WTC11 (cell line): ENCODE measurements at regions not wholly inside any gene's neighbourhood (a gene's known extent, or its start where the extent isn't known, plus 50 kb on each side); places are given as distances from the start of the nearest gene placed in this dataset.

Source experiments
- ATAC-seq: fragments of 200-7000 bp; cut with Tn5 transposase; 2 replicates; pipeline ENCODE4 v1.10.0; 2021; ENCODE audit warnings: mild to moderate bottlenecking, moderate library complexity
- CTCF ChIA-PET: fragments of 300-600 bp; sonication (Branson Sonifier 250); formaldehyde crosslinking; loops from one replicate; lab custom pipeline; 2021; ENCODE audit warnings: antibody characterized with exemption; lab: Charles Lee
- POLR2A ChIA-PET: fragments of 350-600 bp; sonication (Branson Sonifier 250); formaldehyde crosslinking; loops from one replicate; lab custom pipeline; 2021; ENCODE audit warnings: antibody characterized with exemption; lab: Charles Lee
- DNase-seq: peaks from one replicate; pipeline ENCODE4 v3.0.0; 2021; ENCODE audit warnings: low spot score
- H3K27ac Mint-ChIP-seq: 2 replicates; pipeline ENCODE4 v1.8.0; 2021; ENCODE audit warnings: mixed read lengths
- H3K27me3 Mint-ChIP-seq: 2 replicates; pipeline ENCODE4 v1.8.0; 2021; ENCODE audit warnings: low read depth, mild to moderate bottlenecking, moderate library complexity, mixed read lengths
- H3K36me3 Mint-ChIP-seq: 2 replicates; pipeline ENCODE4 v1.8.0; 2021; ENCODE audit warnings: mixed read lengths
- H3K4me1 Mint-ChIP-seq: 2 replicates; pipeline ENCODE4 v1.8.0; 2022; ENCODE audit warnings: mixed read lengths
- H3K4me3 Mint-ChIP-seq: 2 replicates; pipeline ENCODE4 v1.8.0; 2021; ENCODE audit warnings: mild to moderate bottlenecking, moderate library complexity, mixed read lengths
- H3K9me3 Mint-ChIP-seq: 2 replicates; pipeline ENCODE4 v1.8.0; 2021; ENCODE audit warnings: mixed read lengths
- AFF4 ChIP-seq: sonication (generic); formaldehyde crosslinking; IDR thresholded peaks from 2 replicates; pipeline ENCODE4 v1.8.1; 2023; ENCODE audit warnings: mild to moderate bottlenecking, missing genetic modification reagents, borderline replicate concordance
- ATF1 ChIP-seq: sonication (generic); formaldehyde crosslinking; IDR thresholded peaks from 2 replicates; pipeline ENCODE4 v1.8.1; 2023; ENCODE audit warnings: mild to moderate bottlenecking, moderate library complexity, missing genetic modification reagents
- ATF3 ChIP-seq: sonication (generic); formaldehyde crosslinking; conservative IDR thresholded peaks from 2 replicates; pipeline ENCODE4 v1.8.1; 2022; ENCODE audit warnings: mild to moderate bottlenecking, missing genetic modification reagents
- CDX4 ChIP-seq: fragments of 250-450 bp; sonication (Bioruptor Pico); IDR thresholded peaks from 2 replicates; pipeline ENCODE4 v1.9.0; 2021; ENCODE audit warnings: moderate library complexity, mild to moderate bottlenecking, inconsistent platforms, borderline replicate concordance
- E2F1 ChIP-seq: sonication (generic); formaldehyde crosslinking; IDR thresholded peaks from 2 replicates; pipeline ENCODE4 v1.8.0; 2022; ENCODE audit warnings: mild to moderate bottlenecking, missing genetic modification reagents
- IRF2 ChIP-seq: sonication (generic); formaldehyde crosslinking; IDR thresholded peaks from 2 replicates; pipeline ENCODE4 v1.8.0; 2022; ENCODE audit warnings: low read depth, missing genetic modification reagents, borderline replicate concordance
- JUN ChIP-seq: sonication (generic); formaldehyde crosslinking; IDR thresholded peaks from 2 replicates; pipeline ENCODE4 v1.8.0; 2023; ENCODE audit warnings: mild to moderate bottlenecking, missing genetic modification reagents
- MLX ChIP-seq: sonication (generic); formaldehyde crosslinking; IDR thresholded peaks from 2 replicates; pipeline ENCODE4 v1.8.1; 2023; ENCODE audit warnings: mild to moderate bottlenecking, missing genetic modification reagents, moderate library complexity
- NFE2L1 ChIP-seq: sonication (generic); formaldehyde crosslinking; IDR thresholded peaks from 2 replicates; pipeline ENCODE4 v1.8.1; 2023; ENCODE audit warnings: missing genetic modification reagents
- STAT6 ChIP-seq: sonication (generic); formaldehyde crosslinking; conservative IDR thresholded peaks from 2 replicates; pipeline ENCODE4 v1.8.1; 2023; ENCODE audit warnings: mild to moderate bottlenecking, low read depth, missing genetic modification reagents, moderate library complexity
- ZNF219 ChIP-seq: sonication (generic); formaldehyde crosslinking; IDR thresholded peaks from 2 replicates; pipeline ENCODE4 v1.8.0; 2023; ENCODE audit warnings: missing genetic modification reagents, mild to moderate bottlenecking, borderline replicate concordance
- ZNF232 ChIP-seq: sonication (generic); formaldehyde crosslinking; IDR thresholded peaks from 2 replicates; pipeline ENCODE4 v1.8.0; 2022; ENCODE audit warnings: mild to moderate bottlenecking, missing genetic modification reagents
- ZNF317 ChIP-seq: sonication (generic); formaldehyde crosslinking; IDR thresholded peaks from 2 replicates; pipeline ENCODE4 v1.8.1; 2023; ENCODE audit warnings: low read depth, mild to moderate bottlenecking, moderate library complexity, missing genetic modification reagents, borderline replicate concordance
- ZNF396 ChIP-seq: fragments of 250-450 bp; sonication (Bioruptor Pico); IDR thresholded peaks from 2 replicates; pipeline ENCODE4 v1.8.0; 2021; ENCODE audit warnings: mild to moderate bottlenecking, moderate library complexity, borderline replicate concordance
- ZNF416 ChIP-seq: fragments of 250-450 bp; sonication (Bioruptor Pico); IDR thresholded peaks from 2 replicates; pipeline ENCODE4 v1.9.0; 2021; ENCODE audit warnings: mild to moderate bottlenecking, inconsistent platforms
- ZNF671 ChIP-seq: fragments of 250-450 bp; sonication (Bioruptor Pico); IDR thresholded peaks from 2 replicates; pipeline ENCODE4 v1.8.0; 2021; ENCODE audit warnings: mild to moderate bottlenecking

- no peak for TF ChIP-seq AFF4 (CRISPR knock-in tag)
- no peak for TF ChIP-seq ZNF232 (CRISPR knock-in tag)
- TF ChIP-seq JUN (CRISPR knock-in tag), result no peak
- no peak for TF ChIP-seq ZNF416 (CRISPR knock-in tag)
- TF ChIP-seq, all 79 proteins: peak for 0
These were observed 435.4 kb upstream of the TSHZ3 start (continued) for GRCh38 chr19:31784671-31785101.

- ATAC-seq, result no peak
- no peaks in the 10 kb centered on the region; the same call in 1 of the 2 replicates for H3K27me3 Mint-ChIP-seq
- POLR2A ChIA-PET, result interaction anchor here (0.9 kb wide), 1 partner anchor 8 kb away, joined by 3 read pairs; no protein-coding TSS in a partner anchor
These were observed 452.4 kb upstream of the TSHZ3 start for GRCh38 chr19:31801611-31802010.

More at GRCh38 chr19:31801611-31802010, 452.4 kb upstream of the TSHZ3 start:
- no peak overlapping the region for H3K4me3 Mint-ChIP-seq
- DNase-seq, result no peak
- H3K36me3 Mint-ChIP-seq, result no peaks in the 10 kb centered on the region
- TF ChIP-seq CDX4 (CRISPR knock-in tag), result no peak
- TF ChIP-seq ATF1 (CRISPR knock-in tag), result no peak
- no peak for TF ChIP-seq ZNF396 (CRISPR knock-in tag)
- TF ChIP-seq MLX (CRISPR knock-in tag), result no peak
- no peak for TF ChIP-seq ZNF671 (CRISPR knock-in tag)
- no peak for TF ChIP-seq NFE2L1 (CRISPR knock-in tag)
- TF ChIP-seq IRF2 (CRISPR knock-in tag), result no peak
- no peak for TF ChIP-seq ZNF219
- TF ChIP-seq ZNF317 (CRISPR knock-in tag), result no peak
- TF ChIP-seq STAT6 (CRISPR knock-in tag), result no peak
- TF ChIP-seq E2F1 (CRISPR knock-in tag), result no peak
- TF ChIP-seq ATF3, result no peak
- TF ChIP-seq, all 79 proteins: peak for 0
- Mint-ChIP-seq H3K27ac (no peak overlapping the region), H3K4me1 (peaks cover 15% of the 10 kb centered on the region), H3K9me3 (0 out of 2 replicates have a peak, but pooled peaks cover 3% of the 10 kb centered on the region)
- CTCF ChIA-PET, result no interaction called here
